Caco-2 (cell line): ENCODE measurements at regions not wholly inside any gene's neighbourhood (a gene's known extent, or its start where the extent isn't known, plus 50 kb on each side); places are given as distances from the start of the nearest gene placed in this dataset.

Source experiments
- BruUV-seq: library from RNA; stranded (reverse); fragments of 400-500 nt; replicated peaks from 2 replicates; lab custom pipeline; 2021; lab: Mats Ljungman, UMichigan
- CTCF ChIA-PET: fragments of 300-600 bp; sonication (Branson Sonifier 250); formaldehyde crosslinking; loops from one replicate; lab custom pipeline; 2022; ENCODE audit warnings: antibody characterized with exemption; lab: Charles Lee
- POLR2A ChIA-PET: fragments of 300-600 bp; sonication (Branson Sonifier 250); formaldehyde crosslinking; loops from one replicate; lab custom pipeline; 2022; ENCODE audit warnings: antibody characterized with exemption; lab: Charles Lee
- DNase-seq, 2 experiments: peaks; one replicate each; pipeline versions ENCODE4 v3.0.0 to v3.0.0-alpha.2; 2020 to 2022
- H3K27me3 ChIP-seq: replicated peaks from 2 replicates; pipeline ENCODE4 v1.6.0; 2011; ENCODE audit warnings: low read length; ENCODE audit not compliant: control insufficient read depth, insufficient read depth
- H3K36me3 ChIP-seq: 2 replicates; pipeline ENCODE4 v1.5.1; 2011; ENCODE audit warnings: low read length; ENCODE audit not compliant: control insufficient read depth, insufficient read depth
- H3K4me1 ChIP-seq: fragments of 250-450 bp; sonication (Bioruptor Pico); 2 replicates; pipeline ENCODE4 v1.5.1; 2020; ENCODE audit warnings: mild to moderate bottlenecking
- H3K4me3 ChIP-seq: 2 replicates; pipeline ENCODE4 v1.5.1; 2011; ENCODE audit warnings: low read depth, mild to moderate bottlenecking, control low read depth, low read length
- H3K9me3 ChIP-seq: fragments of 250-450 bp; sonication (Bioruptor Pico); 2 replicates; pipeline ENCODE4 v1.5.1; 2020; ENCODE audit warnings: mild to moderate bottlenecking, moderate library complexity
- H3K27ac Mint-ChIP-seq: one replicate; pipeline ENCODE4 v1.8.0; 2022; ENCODE audit warnings: mixed read lengths; ENCODE audit not compliant: unreplicated experiment
- H3K27me3 Mint-ChIP-seq: one replicate; pipeline ENCODE4 v1.8.0; 2022; ENCODE audit warnings: mixed read lengths; ENCODE audit not compliant: insufficient read depth, unreplicated experiment
- H3K36me3 Mint-ChIP-seq: one replicate; pipeline ENCODE4 v1.8.0; 2022; ENCODE audit warnings: mild to moderate bottlenecking, mixed read lengths; ENCODE audit not compliant: insufficient read depth, unreplicated experiment
- H3K4me1 Mint-ChIP-seq: one replicate; pipeline ENCODE4 v1.8.0; 2022; ENCODE audit warnings: low read depth, mixed read lengths; ENCODE audit not compliant: unreplicated experiment
- H3K4me3 Mint-ChIP-seq: one replicate; pipeline ENCODE4 v1.8.0; 2022; ENCODE audit warnings: mild to moderate bottlenecking, moderate library complexity, mixed read lengths; ENCODE audit not compliant: unreplicated experiment
- H3K9me3 Mint-ChIP-seq: one replicate; pipeline ENCODE4 v1.8.0; 2022; ENCODE audit warnings: mixed read lengths; ENCODE audit not compliant: unreplicated experiment
- intact Hi-C: fragments of 100-400 bp; cut with micrococcal nuclease; formaldehyde crosslinking; loops from one replicate; pipeline ENCODE4 v1.10.0; 2022; ENCODE audit not compliant: unreplicated experiment
- TF ChIP-seq, protein P1 (sequence below), 2 experiments: fragments of 200-600 bp in 1 of 2; IDR thresholded peaks; 1 replicate in 1 of 2; 2 replicates in 1 of 2; pipeline versions ENCODE4 v1.5.1 to v1.8.0; 2011 to 2022; ENCODE audit warnings: antibody characterized with exemption in 1 of 2, control low read depth in 1 of 2, inconsistent platforms in 1 of 2, low read depth in 1 of 2, low read length in 1 of 2, mild to moderate bottlenecking in 1 of 2, moderate library complexity in 1 of 2; ENCODE audit not compliant: insufficient read depth in 1 of 2, severe bottlenecking in 1 of 2, unreplicated experiment in 1 of 2

DNA sequence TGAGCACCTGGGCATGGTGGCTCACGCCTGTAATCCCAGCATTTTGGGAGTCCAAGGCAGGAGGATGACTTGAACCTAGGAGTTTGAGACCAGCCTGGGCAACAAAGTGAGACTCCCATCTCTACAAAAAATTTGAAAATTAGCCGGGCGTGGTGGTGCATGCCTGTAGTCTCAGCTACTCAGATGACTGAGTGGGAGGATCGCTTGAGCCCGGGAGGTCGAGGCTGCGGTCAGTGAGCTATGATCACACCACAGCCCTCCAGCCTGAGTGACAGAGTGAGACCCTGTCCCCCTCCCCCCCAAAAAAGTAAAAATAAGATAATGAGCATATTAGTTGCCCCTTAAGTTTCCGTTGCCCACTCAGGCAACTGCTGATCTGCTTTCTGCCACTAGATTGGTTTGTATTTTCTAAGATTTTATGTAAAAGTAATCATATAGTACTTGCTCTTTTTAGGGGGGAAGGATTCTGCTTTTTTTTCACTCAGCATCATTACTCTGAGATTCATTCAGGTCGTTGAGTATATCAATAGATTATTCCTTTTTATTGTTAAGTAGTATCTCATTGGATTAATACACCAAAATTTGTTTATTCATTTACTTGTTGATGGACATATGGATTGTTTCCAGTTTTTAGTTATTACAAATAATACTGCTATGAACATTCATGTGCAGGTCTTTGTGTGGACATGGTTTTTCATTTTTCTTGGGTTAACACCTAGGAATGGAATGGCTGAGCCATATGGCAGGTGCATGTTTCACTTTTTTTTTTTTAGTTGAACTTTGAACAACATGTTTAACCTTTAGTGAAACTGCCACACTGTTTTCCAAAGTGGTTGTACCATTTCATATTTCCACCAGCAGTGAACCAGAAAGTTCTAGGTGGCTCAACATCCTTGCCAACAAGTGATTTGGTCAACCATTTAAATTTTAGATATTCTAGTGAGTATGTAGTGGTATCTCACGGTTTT, 75.0 kb upstream of the SPRED2 start:
- H3K27me3 ChIP-seq: no peaks in the 10 kb centered on the region
- Mint-ChIP-seq H3K4me1 (no peaks in the 10 kb centered on the region), H3K27me3 (no peaks in the 10 kb centered on the region), H3K4me3 (no peak overlapping the region), H3K36me3 (no peaks in the 10 kb centered on the region), H3K27ac (no peak overlapping the region), H3K9me3 (no peaks in the 10 kb centered on the region)
- BruUV-seq: no TSS peak
- no peaks in the 10 kb centered on the region for H3K4me1 ChIP-seq
- CTCF ChIA-PET: no interaction called here
- peaks cover 3% of the 10 kb centered on the region; the same call in 1 of the 2 replicates for H3K9me3 ChIP-seq
- intact Hi-C loops: no loop called here
- TF ChIP-seq, protein P1, sequence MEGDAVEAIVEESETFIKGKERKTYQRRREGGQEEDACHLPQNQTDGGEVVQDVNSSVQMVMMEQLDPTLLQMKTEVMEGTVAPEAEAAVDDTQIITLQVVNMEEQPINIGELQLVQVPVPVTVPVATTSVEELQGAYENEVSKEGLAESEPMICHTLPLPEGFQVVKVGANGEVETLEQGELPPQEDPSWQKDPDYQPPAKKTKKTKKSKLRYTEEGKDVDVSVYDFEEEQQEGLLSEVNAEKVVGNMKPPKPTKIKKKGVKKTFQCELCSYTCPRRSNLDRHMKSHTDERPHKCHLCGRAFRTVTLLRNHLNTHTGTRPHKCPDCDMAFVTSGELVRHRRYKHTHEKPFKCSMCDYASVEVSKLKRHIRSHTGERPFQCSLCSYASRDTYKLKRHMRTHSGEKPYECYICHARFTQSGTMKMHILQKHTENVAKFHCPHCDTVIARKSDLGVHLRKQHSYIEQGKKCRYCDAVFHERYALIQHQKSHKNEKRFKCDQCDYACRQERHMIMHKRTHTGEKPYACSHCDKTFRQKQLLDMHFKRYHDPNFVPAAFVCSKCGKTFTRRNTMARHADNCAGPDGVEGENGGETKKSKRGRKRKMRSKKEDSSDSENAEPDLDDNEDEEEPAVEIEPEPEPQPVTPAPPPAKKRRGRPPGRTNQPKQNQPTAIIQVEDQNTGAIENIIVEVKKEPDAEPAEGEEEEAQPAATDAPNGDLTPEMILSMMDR (IDR thresholded peaks at IDR 0.05; ENCODE audit: insufficient read depth in 1 of 2, low read depth in 1 of 2, low read length in 1 of 2, severe bottlenecking in 1 of 2, unreplicated experiment in 1 of 2): no peak
- POLR2A ChIA-PET: interaction anchor here (0.6 kb wide), 1 partner anchor 30 kb away, joined by 6 read pairs; no protein-coding TSS in a partner anchor
- no peak overlapping the region for H3K4me3 ChIP-seq
- no peak for DNase-seq
- no peaks in the 10 kb centered on the region for H3K36me3 ChIP-seq

DNA sequence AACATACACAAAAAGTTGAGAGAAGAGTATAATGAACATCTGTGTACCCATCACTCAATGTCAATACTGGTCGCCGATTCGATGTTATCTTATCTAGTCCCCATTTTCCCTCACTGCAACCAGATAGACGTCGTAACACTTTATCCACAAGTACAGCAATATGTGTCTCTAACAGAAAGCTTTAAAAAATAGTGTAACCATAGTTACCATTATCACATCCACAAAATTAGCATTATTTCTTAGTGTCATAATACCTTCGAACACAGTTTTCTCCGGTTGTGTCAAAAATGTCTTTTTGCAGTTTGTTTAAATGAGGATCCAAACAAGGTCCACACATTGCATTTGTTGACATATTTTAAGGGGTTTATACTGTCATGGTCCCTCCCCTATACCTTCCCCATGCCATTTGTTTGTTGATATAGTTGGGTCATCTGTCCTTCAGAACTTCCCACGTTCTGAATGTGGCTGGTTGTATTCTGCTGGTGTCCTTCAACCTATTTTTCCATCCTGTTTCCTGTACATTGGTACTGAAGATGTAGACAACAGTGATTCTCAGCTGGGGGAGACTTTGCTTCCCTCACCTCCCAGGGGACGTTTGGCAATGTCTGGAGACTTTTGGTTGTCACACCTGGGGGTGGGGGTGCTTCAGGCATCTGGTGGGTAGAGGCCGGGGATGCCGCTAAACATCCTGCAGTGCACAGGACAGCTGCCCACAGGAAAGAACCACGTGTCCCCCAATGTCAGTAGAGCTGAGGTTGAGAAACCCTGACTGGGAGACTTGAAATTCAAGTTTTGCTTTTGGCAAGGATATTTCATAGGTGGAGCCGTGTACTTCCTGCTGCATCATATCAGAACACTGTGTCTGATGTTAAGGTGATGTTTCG, 72.7 kb upstream of the SPRED2 start:
- no peaks in the 10 kb centered on the region for H3K27me3 Mint-ChIP-seq
- H3K27ac Mint-ChIP-seq: no peak overlapping the region
- Histone ChIP-seq H3K36me3 (no peaks in the 10 kb centered on the region), H3K4me1 (no peaks in the 10 kb centered on the region), H3K9me3 (peaks cover 3% of the 10 kb centered on the region; the same call in 1 of the 2 replicates), H3K27me3 (no peaks in the 10 kb centered on the region), H3K4me3 (no peak overlapping the region)
- H3K4me1 Mint-ChIP-seq: no peaks in the 10 kb centered on the region
- no peaks in the 10 kb centered on the region for H3K9me3 Mint-ChIP-seq
- DNase-seq: peak in 1 of 2 experiments; percentile 14
- POLR2A ChIA-PET: no interaction called here
- H3K36me3 Mint-ChIP-seq: no peaks in the 10 kb centered on the region
- no TSS peak for BruUV-seq
- no peak overlapping the region for H3K4me3 Mint-ChIP-seq
- intact Hi-C loops: no loop called here
- TF ChIP-seq, protein P1 (IDR thresholded peaks at IDR 0.05; ENCODE audit: insufficient read depth in 1 of 2, low read depth in 1 of 2, low read length in 1 of 2, severe bottlenecking in 1 of 2, unreplicated experiment in 1 of 2): no peak
- CTCF ChIA-PET: no interaction called here

DNA sequence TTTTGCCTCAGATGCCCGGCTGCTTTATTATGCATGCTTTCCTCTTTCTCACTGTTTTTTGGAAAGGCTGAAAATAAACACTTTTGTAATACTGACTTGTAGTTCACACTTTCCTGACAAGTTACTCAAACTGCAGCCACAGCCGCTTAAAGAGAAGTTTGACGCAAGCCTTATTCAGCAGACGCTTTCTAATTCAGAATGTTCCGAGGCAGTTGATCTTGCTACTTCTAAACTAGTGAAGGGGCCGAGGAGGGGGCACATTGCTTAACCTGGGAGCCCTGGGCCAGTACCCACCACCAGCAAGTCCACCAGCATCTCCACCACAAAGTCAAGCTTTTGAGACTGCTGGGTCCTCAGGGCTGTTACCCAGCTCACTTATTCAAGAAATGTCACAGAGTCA, 71.8 kb upstream of the SPRED2 start:
- no peaks in the 10 kb centered on the region for H3K27me3 Mint-ChIP-seq
- DNase-seq: no peak
- no peaks in the 10 kb centered on the region for H3K4me1 Mint-ChIP-seq
- no TSS peak for BruUV-seq
- Histone ChIP-seq H3K9me3 (peaks cover 3% of the 10 kb centered on the region; the same call in 1 of the 2 replicates), H3K27me3 (no peaks in the 10 kb centered on the region), H3K4me1 (no peaks in the 10 kb centered on the region), H3K4me3 (no peak overlapping the region), H3K36me3 (no peaks in the 10 kb centered on the region)
- no peak overlapping the region for H3K27ac Mint-ChIP-seq
- H3K4me3 Mint-ChIP-seq: no peak overlapping the region
- ChIA-PET POLR2A (interaction anchor here (0.6 kb wide), 1 partner anchor 72 kb away, joined by 3 read pairs; the partner anchor contains the start of gene SPRED2), CTCF (no interaction called here)
- H3K9me3 Mint-ChIP-seq: no peaks in the 10 kb centered on the region
- intact Hi-C loops: no loop called here
- TF ChIP-seq, protein P1 (IDR thresholded peaks at IDR 0.05; ENCODE audit: insufficient read depth in 1 of 2, low read depth in 1 of 2, low read length in 1 of 2, severe bottlenecking in 1 of 2, unreplicated experiment in 1 of 2): no peak
- no peaks in the 10 kb centered on the region for H3K36me3 Mint-ChIP-seq
